ENCODE measurements at regions not wholly inside any gene's neighbourhood (a gene's known extent, or its start where the extent isn't known, plus 50 kb on each side); places are given as distances from the start of the nearest gene placed in this dataset.

DNA sequence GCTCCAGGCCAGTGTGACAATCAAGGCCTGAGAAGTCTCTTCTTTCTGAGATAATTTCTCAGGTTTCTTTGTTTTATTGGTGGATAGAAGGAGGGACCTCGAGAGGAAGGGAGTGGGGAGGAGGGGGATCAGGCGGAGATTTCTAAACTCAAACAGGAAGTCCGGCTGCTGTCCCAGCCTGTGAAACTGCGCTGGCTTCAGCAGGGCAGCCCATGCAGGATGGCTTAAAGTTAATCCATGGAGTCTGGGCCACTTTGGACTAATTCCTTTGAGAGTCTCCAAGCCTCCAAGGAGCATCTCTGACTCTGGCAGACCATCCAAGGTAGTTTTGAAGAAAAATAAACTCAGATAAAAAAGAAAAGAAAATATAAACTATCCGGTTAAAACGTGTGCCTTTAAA, 378.5 kb downstream of the MLLT3 start:
- no peak for DNase-seq
- no peaks in the 10 kb centered on the region for H3K36me3 ChIP-seq
- no peaks in the 10 kb centered on the region for H3K27me3 ChIP-seq
- ATAC-seq, result no peak
- intact Hi-C loops (cut with DNase I), result no loop called here
- TF ChIP-seq, protein P1, sequence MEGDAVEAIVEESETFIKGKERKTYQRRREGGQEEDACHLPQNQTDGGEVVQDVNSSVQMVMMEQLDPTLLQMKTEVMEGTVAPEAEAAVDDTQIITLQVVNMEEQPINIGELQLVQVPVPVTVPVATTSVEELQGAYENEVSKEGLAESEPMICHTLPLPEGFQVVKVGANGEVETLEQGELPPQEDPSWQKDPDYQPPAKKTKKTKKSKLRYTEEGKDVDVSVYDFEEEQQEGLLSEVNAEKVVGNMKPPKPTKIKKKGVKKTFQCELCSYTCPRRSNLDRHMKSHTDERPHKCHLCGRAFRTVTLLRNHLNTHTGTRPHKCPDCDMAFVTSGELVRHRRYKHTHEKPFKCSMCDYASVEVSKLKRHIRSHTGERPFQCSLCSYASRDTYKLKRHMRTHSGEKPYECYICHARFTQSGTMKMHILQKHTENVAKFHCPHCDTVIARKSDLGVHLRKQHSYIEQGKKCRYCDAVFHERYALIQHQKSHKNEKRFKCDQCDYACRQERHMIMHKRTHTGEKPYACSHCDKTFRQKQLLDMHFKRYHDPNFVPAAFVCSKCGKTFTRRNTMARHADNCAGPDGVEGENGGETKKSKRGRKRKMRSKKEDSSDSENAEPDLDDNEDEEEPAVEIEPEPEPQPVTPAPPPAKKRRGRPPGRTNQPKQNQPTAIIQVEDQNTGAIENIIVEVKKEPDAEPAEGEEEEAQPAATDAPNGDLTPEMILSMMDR (IDR thresholded peaks at IDR 0.05), result no peak
- peaks cover 0 to 16% of the 10 kb centered on the region in 2 donors for H3K4me1 ChIP-seq
- no peak overlapping the region for H3K27ac ChIP-seq
- H3K4me3 ChIP-seq, result no peak overlapping the region
- H3K9me3 ChIP-seq, result peaks cover 0 to 3% of the 10 kb centered on the region in 2 donors

DNA sequence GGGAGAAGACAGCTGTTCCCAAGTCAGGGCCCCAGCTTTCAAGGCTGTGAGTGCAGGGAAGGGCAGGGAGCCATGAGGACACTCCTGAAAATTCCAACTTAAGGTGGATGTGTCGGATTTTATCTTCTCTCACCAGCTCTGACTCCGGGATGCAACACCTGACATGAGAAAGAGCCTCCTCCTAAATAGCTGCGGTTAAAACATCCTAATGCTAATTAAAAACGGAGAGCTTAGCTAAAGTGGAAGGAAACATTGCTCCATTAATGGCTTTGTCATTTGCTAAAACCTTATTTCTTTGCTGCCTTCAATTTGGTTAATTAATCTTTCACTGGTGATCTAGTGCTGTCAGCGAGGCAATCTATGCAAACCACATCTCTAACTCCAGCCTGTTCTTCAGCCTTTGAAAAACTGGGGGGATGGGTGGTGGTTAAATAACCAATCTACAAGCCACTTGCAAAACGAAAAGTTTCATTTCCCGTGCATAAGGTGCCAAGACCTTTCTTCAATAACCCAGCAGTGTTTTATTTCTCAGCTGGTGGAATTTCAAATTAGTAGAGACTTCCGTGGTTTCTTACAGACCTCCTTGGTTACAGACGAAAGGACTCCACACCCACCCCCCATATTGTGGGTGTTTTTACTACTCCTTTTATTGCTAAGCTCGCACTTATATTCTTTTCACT, 379.6 kb downstream of the MLLT3 start:
- DNase-seq (no peak), ATAC-seq (no peak)
- no peaks in the 10 kb centered on the region for H3K9me3 ChIP-seq
- TF ChIP-seq, protein P1 (IDR thresholded peaks at IDR 0.05), result no peak
- no peak overlapping the region for H3K27ac ChIP-seq
- H3K4me1 ChIP-seq, result peaks cover 0 to 16% of the 10 kb centered on the region in 2 donors
- H3K4me3 ChIP-seq, result no peak overlapping the region
- no peaks in the 10 kb centered on the region for H3K27me3 ChIP-seq
- H3K36me3 ChIP-seq, result no peaks in the 10 kb centered on the region
- intact Hi-C loops (cut with DNase I), result no loop called here

DNA sequence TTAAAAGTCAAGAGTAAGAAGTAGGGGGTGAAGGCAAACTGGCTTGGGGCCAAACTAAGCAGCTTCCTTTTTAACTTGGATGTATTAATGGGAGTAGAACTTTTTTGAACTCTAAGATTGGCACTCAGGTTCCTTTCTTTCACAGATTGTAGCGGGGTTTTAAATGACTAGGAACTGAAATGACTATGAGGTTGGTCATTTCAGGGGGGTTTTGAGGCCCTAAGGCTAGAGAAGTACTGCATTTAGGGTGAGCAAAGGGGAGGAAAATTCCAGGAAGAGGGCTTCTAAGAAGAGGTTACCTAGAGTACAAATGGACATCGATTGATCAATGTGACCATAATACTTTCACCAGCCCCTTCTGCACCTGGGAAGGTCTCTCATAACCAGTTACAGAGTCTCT, 381.8 kb downstream of the MLLT3 start:
- intact Hi-C loops (cut with DNase I), result no loop called here

DNA sequence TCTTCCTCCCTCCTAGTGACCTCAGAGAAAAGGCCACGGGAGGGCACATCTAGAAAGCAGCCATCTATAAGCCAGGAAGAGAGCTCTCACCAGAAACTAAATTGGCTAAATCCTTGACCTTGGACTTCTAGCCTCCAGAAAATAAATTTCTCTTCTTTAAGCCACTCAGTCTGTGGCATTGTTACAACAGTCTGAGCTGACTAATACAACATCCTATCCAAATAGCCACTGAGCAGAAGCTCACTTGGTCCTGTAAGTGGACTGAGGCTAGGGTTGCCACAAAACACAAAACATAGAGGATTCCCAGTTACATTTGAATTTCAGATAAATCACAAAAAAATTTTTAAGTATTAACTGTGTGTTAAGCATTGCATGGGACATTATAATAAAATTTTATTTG, 383.4 kb downstream of the MLLT3 start:
- ATAC-seq, result no peak
- no peak overlapping the region for H3K4me3 ChIP-seq

More for the DNA sequence above, 381.8 kb downstream of the MLLT3 start:
- H3K4me1 ChIP-seq, result peaks cover 0 to 16% of the 10 kb centered on the region in 2 donors
- ATAC-seq, result no peak
- no peaks in the 10 kb centered on the region for H3K27me3 ChIP-seq
- DNase-seq, result no peak
- no peak overlapping the region for H3K27ac ChIP-seq
- H3K36me3 ChIP-seq, result no peaks in the 10 kb centered on the region
- peaks cover 0 to 1% of the 10 kb centered on the region in 2 donors for H3K9me3 ChIP-seq
- no peak overlapping the region for H3K4me3 ChIP-seq
- TF ChIP-seq, protein P1 (IDR thresholded peaks at IDR 0.05), result no peak

DNA sequence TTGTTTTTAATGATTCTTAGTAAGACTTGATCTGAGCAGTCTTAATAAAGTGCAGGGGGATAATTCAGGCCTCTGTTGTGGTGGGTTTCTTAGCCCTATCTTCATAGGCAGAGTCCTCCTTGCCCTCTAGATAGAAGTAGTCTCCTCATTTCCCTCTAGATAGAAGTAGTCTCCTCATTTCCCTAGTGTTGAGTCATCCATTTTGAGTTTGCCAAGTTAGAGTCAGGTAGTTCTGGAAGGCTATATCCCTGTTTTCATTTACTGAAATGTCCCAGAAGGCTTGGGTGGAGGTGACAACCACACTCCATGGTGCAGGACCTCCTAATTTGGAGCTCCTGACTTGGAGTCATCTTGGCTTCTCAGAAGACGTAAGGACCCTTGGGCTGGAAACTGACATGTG, 384.6 kb downstream of the MLLT3 start:
- TF ChIP-seq, protein P1 (IDR thresholded peaks at IDR 0.05), result no peak
- Histone ChIP-seq H3K27me3 (no peaks in the 10 kb centered on the region), H3K4me1 (no peaks in the 10 kb centered on the region), H3K4me3 (no peak overlapping the region), H3K36me3 (no peaks in the 10 kb centered on the region), H3K27ac (no peak overlapping the region), H3K9me3 (peaks cover 0 to 10% of the 10 kb centered on the region in 2 donors)
- ATAC-seq, result no peak
- DNase-seq, result no peak
- intact Hi-C loops (cut with DNase I), result no loop called here

More for the DNA sequence above, 383.4 kb downstream of the MLLT3 start:
- peaks cover 0 to 9% of the 10 kb centered on the region in 2 donors for H3K4me1 ChIP-seq
- DNase-seq, result no peak
- TF ChIP-seq, protein P1 (IDR thresholded peaks at IDR 0.05), result no peak
- no peaks in the 10 kb centered on the region for H3K27me3 ChIP-seq
- peaks cover 0 to 6% of the 10 kb centered on the region in 2 donors for H3K9me3 ChIP-seq
- no peaks in the 10 kb centered on the region for H3K36me3 ChIP-seq
- no peak overlapping the region for H3K27ac ChIP-seq
- intact Hi-C loops (cut with DNase I), result no loop called here
